GM12891 (cell line): ENCODE measurements at regions not wholly inside any gene's neighbourhood (a gene's known extent, or its start where the extent isn't known, plus 50 kb on each side); places are given as distances from the start of the nearest gene placed in this dataset.

Experiments
- PAX5 ChIP-seq: IDR thresholded peaks from 2 replicates; pipeline ENCODE4 v1.6.1; 2011; ENCODE audit warnings: low read length, moderate library complexity, mild to moderate bottlenecking; ENCODE audit not compliant: insufficient read depth, severe bottlenecking
- POLR2A ChIP-seq: IDR thresholded peaks from 2 replicates; pipeline ENCODE4 v1.6.1; 2011; ENCODE audit warnings: low read depth, low read length, control low read depth
- POU2F2 ChIP-seq: IDR thresholded peaks from 2 replicates; pipeline ENCODE4 v1.6.1; 2011; ENCODE audit warnings: low read depth, mild to moderate bottlenecking, control low read depth, low read length, moderate library complexity
- TAF1 ChIP-seq: IDR thresholded peaks from 2 replicates; pipeline ENCODE4 v1.6.1; 2011; ENCODE audit warnings: low read depth, low read length, control low read depth

DNA sequence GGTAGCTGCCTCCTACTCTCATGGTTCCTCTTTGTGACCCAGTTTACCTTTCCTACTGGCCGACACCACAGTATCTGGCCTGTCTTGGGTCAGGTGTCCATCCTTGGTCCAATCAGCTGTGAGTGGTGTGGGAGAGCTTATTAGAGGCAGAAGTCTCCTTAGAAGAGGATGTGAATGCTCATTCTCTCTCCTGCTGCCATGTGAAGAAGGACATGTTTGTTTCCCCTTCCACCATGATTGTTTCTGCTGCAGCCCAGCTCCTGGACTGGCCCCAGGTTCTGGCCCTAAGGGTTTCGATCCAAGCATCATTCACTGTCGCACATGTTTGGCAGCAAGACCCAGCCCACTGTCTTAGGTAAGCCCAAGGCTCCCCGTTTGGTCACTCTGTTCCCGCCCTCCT lies 55.3 kb upstream of the TGIF1 start:
- no peak for TF ChIP-seq POLR2A
- no peak for TF ChIP-seq TAF1
- no peak for TF ChIP-seq PAX5
- TF ChIP-seq POU2F2, result no peak
